ENCODE measurements at regions not wholly inside any gene's neighbourhood (a gene's known extent, or its start where the extent isn't known, plus 50 kb on each side); places are given as distances from the start of the nearest gene placed in this dataset.

DNA sequence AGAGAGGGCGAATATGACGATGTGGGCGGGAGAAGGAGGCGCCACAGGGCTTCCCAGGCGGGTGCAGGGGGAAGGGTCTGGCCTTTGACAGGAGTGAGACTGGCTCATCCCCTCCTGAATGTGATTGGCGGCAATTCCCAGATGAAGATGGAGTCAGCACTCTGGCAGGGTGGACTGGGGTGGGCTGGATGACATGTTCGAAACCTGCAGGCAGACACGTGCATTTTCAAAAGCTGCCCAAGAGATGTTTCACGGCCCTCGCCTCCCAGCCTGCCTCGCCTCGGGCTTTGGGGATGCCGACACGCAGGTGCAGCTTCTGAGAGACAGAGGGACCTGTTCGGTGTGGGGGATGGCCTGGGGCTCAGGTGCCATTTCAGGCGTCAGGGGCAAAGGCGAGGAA is 66.8 kb upstream of the AFDN start:
- CTCF ChIA-PET = no interaction called here
- TF ChIP-seq, protein P1, sequence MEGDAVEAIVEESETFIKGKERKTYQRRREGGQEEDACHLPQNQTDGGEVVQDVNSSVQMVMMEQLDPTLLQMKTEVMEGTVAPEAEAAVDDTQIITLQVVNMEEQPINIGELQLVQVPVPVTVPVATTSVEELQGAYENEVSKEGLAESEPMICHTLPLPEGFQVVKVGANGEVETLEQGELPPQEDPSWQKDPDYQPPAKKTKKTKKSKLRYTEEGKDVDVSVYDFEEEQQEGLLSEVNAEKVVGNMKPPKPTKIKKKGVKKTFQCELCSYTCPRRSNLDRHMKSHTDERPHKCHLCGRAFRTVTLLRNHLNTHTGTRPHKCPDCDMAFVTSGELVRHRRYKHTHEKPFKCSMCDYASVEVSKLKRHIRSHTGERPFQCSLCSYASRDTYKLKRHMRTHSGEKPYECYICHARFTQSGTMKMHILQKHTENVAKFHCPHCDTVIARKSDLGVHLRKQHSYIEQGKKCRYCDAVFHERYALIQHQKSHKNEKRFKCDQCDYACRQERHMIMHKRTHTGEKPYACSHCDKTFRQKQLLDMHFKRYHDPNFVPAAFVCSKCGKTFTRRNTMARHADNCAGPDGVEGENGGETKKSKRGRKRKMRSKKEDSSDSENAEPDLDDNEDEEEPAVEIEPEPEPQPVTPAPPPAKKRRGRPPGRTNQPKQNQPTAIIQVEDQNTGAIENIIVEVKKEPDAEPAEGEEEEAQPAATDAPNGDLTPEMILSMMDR (IDR thresholded peaks at IDR 0.05; ENCODE audit: extremely low read depth in 1 of 2, insufficient read depth in 1 of 2, low read depth in 1 of 2, low read length in 2 of 2) = no peak
- TF ChIP-seq, protein P2, sequence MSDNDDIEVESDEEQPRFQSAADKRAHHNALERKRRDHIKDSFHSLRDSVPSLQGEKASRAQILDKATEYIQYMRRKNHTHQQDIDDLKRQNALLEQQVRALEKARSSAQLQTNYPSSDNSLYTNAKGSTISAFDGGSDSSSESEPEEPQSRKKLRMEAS (IDR thresholded peaks at IDR 0.05; ENCODE audit: insufficient read depth, insufficient read length) = no peak
- TF ChIP-seq MYC (IDR thresholded peaks at IDR 0.05; ENCODE audit: low read depth, low read length) = no peak
- TF ChIP-seq EZH2 (IDR thresholded peaks at IDR 0.05; ENCODE audit: borderline replicate concordance, low read depth, low read length, severe bottlenecking) = no peak
- no peak for TF ChIP-seq JUN (IDR thresholded peaks at IDR 0.05; ENCODE audit: borderline replicate concordance, insufficient read depth, insufficient read length, low read depth)
- no peak for TF ChIP-seq FOS (IDR thresholded peaks at IDR 0.05; ENCODE audit: borderline replicate concordance, insufficient read depth, low read length)
- no peak for TF ChIP-seq POLR2A (IDR thresholded peaks at IDR 0.05; ENCODE audit: low read depth, low read length)
- no peak for TF ChIP-seq GATA2 (IDR thresholded peaks at IDR 0.05; ENCODE audit: insufficient read depth, insufficient read length, low read depth, low read length)
- TF ChIP-seq POLR2AphosphoS5 (IDR thresholded peaks at IDR 0.05; ENCODE audit: insufficient read depth, low read depth, low read length) = no peak

More for the DNA sequence above, 66.8 kb upstream of the AFDN start:
- H4K20me1 ChIP-seq (replicated peaks; ENCODE audit: control insufficient read depth, extremely low read depth, insufficient read depth, low read length) = no peaks in the 10 kb centered on the region
- H2AFZ ChIP-seq (ENCODE audit: low read depth, low read length) = no peak overlapping the region
- POLR2A ChIA-PET = no interaction called here
- intact Hi-C loops (cut with micrococcal nuclease) = no loop called here
- dilution Hi-C loops (cut with MboI; ENCODE audit: extremely low pct_ligation_motif_present, low sequenced_read_pairs) = no loop called here
- H3K36me3 ChIP-seq (ENCODE audit: control insufficient read depth in 2 of 2, extremely low read depth in 1 of 2, insufficient read depth in 2 of 2, low read length in 2 of 2) = no peaks in the 10 kb centered on the region
- H3K4me3 ChIP-seq (replicated peaks in 1 of 3; ENCODE audit: insufficient read depth in 1 of 3, low read depth in 1 of 3, low read length in 3 of 3) = no peak overlapping the region
- H3K79me2 ChIP-seq (ENCODE audit: control insufficient read depth, insufficient read depth, low read length) = no peaks in the 10 kb centered on the region
- H3K27ac ChIP-seq (ENCODE audit: insufficient read depth, low read depth, low read length) = no peak overlapping the region
- H3K27me3 ChIP-seq (ENCODE audit: control insufficient read depth in 2 of 2, insufficient read depth in 2 of 2, low read length in 2 of 2) = no peaks in the 10 kb centered on the region
- no peaks in the 10 kb centered on the region for H3K9me1 ChIP-seq (replicated peaks; ENCODE audit: control insufficient read depth, extremely low read depth, insufficient read depth, low read length)
- FAIRE-seq (no peak), DNase-seq (ENCODE audit: low read depth, low spot score) (no peak)
- H3K4me2 ChIP-seq (ENCODE audit: insufficient read depth, low read length) = no peak overlapping the region
- H3K9me3 ChIP-seq (replicated peaks; ENCODE audit: control insufficient read depth, insufficient read depth, low read length) = no peaks in the 10 kb centered on the region
- no peak overlapping the region for H3K9ac ChIP-seq (replicated peaks; ENCODE audit: extremely low read depth, insufficient read depth, low read length)
- H3K4me1 ChIP-seq (ENCODE audit: control insufficient read depth, extremely low read depth, insufficient read depth, low read length) = no peaks in the 10 kb centered on the region
- no TSS peak for BruUV-seq (replicated peaks)

All from endothelial cell of umbilical vein (primary cell).